ENCODE measurements at regions not wholly inside any gene's neighbourhood (a gene's known extent, or its start where the extent isn't known, plus 50 kb on each side); places are given as distances from the start of the nearest gene placed in this dataset.

DNA sequence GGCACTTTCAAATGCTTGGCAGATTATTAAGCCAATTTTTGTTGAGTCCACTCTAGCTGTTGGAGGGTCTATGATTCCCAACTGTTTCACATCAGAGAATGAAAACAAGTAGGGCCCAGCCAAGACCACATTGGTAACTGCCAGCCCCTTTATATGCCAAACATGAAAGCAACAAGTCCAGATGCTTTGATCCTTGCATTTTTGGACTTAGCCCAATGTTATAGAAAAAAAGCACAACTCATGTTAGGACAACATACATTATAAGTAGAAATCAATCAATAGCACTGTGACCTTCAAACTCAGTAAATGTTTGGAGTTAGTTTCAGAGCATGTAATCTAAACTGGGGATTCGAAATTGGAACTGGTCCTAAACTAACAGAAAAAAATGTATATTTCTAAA is 674.7 kb downstream of the MECOM start (continued):
- TF ChIP-seq SOX13 (IDR thresholded peaks at IDR 0.05): 0 out of 2 replicates have a peak, but pooled peaks have one; percentile 33
- TF ChIP-seq SOX13 (CRISPR knock-in tag; conservative IDR thresholded peaks at IDR 0.05 in 1 of 2, IDR thresholded peaks at IDR 0.05 in 1 of 2): peak in 1 of 2 experiments; percentile 77; a peak in 2 of 4 replicates
- TF ChIP-seq CC2D1A (CRISPR knock-in tag; IDR thresholded peaks at IDR 0.05): no peak
- TF ChIP-seq MXD4 (CRISPR knock-in tag; IDR thresholded peaks at IDR 0.05): no peak
- TF ChIP-seq, protein P1, sequence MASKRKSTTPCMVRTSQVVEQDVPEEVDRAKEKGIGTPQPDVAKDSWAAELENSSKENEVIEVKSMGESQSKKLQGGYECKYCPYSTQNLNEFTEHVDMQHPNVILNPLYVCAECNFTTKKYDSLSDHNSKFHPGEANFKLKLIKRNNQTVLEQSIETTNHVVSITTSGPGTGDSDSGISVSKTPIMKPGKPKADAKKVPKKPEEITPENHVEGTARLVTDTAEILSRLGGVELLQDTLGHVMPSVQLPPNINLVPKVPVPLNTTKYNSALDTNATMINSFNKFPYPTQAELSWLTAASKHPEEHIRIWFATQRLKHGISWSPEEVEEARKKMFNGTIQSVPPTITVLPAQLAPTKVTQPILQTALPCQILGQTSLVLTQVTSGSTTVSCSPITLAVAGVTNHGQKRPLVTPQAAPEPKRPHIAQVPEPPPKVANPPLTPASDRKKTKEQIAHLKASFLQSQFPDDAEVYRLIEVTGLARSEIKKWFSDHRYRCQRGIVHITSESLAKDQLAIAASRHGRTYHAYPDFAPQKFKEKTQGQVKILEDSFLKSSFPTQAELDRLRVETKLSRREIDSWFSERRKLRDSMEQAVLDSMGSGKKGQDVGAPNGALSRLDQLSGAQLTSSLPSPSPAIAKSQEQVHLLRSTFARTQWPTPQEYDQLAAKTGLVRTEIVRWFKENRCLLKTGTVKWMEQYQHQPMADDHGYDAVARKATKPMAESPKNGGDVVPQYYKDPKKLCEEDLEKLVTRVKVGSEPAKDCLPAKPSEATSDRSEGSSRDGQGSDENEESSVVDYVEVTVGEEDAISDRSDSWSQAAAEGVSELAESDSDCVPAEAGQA (IDR thresholded peaks at IDR 0.05; ENCODE audit: low read depth): 0 out of 2 replicates have a peak, but pooled peaks have one; percentile 19
- TF ChIP-seq, protein P1 (CRISPR knock-in tag; IDR thresholded peaks at IDR 0.05; ENCODE audit: borderline replicate concordance): no peak
- TF ChIP-seq ZNF547 (CRISPR knock-in tag; IDR thresholded peaks at IDR 0.05): no peak
- TF ChIP-seq ZFYVE20 (CRISPR knock-in tag; IDR thresholded peaks at IDR 0.05; ENCODE audit: borderline replicate concordance, low read depth): no peak
- no peak for TF ChIP-seq ZNF101 (CRISPR knock-in tag; IDR thresholded peaks at IDR 0.05; ENCODE audit: borderline replicate concordance, low read depth)
- no peak for TF ChIP-seq RFX1 (IDR thresholded peaks at IDR 0.05)
- no peak for TF ChIP-seq SMAD1 (CRISPR knock-in tag; IDR thresholded peaks at IDR 0.05; ENCODE audit: borderline replicate concordance, low read depth)
- TF ChIP-seq, protein P2, sequence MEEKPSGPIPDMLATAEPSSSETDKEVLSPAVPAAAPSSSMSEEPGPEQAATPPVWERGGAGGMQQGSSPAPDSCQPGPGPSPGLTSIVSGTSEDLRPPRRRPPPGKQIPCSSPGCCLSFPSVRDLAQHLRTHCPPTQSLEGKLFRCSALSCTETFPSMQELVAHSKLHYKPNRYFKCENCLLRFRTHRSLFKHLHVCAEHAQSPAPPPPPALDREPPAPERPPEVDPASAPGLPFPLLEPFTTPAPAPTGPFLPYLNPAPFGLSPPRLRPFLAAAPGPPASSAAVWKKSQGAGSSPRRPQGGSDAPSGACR (CRISPR knock-in tag; IDR thresholded peaks at IDR 0.05): no peak
- no peak for TF ChIP-seq ZNF20 (CRISPR knock-in tag; IDR thresholded peaks at IDR 0.05)
- TF ChIP-seq EEA1 (CRISPR knock-in tag; IDR thresholded peaks at IDR 0.05; ENCODE audit: borderline replicate concordance): no peak
- TF ChIP-seq ELF1 (CRISPR knock-in tag; IDR thresholded peaks at IDR 0.05): no peak
- no peak for TF ChIP-seq GABPB1 (CRISPR knock-in tag; IDR thresholded peaks at IDR 0.05)
- TF ChIP-seq NFIC (IDR thresholded peaks at IDR 0.05; ENCODE audit: low read length): peak; percentile 98
- TF ChIP-seq PRPF4 (IDR thresholded peaks at IDR 0.05; ENCODE audit: low read depth, low read length, poor library complexity, severe bottlenecking): no peak
- TF ChIP-seq ZNF546 (CRISPR knock-in tag; conservative IDR thresholded peaks at IDR 0.05): no peak
- TF ChIP-seq, protein P3, sequence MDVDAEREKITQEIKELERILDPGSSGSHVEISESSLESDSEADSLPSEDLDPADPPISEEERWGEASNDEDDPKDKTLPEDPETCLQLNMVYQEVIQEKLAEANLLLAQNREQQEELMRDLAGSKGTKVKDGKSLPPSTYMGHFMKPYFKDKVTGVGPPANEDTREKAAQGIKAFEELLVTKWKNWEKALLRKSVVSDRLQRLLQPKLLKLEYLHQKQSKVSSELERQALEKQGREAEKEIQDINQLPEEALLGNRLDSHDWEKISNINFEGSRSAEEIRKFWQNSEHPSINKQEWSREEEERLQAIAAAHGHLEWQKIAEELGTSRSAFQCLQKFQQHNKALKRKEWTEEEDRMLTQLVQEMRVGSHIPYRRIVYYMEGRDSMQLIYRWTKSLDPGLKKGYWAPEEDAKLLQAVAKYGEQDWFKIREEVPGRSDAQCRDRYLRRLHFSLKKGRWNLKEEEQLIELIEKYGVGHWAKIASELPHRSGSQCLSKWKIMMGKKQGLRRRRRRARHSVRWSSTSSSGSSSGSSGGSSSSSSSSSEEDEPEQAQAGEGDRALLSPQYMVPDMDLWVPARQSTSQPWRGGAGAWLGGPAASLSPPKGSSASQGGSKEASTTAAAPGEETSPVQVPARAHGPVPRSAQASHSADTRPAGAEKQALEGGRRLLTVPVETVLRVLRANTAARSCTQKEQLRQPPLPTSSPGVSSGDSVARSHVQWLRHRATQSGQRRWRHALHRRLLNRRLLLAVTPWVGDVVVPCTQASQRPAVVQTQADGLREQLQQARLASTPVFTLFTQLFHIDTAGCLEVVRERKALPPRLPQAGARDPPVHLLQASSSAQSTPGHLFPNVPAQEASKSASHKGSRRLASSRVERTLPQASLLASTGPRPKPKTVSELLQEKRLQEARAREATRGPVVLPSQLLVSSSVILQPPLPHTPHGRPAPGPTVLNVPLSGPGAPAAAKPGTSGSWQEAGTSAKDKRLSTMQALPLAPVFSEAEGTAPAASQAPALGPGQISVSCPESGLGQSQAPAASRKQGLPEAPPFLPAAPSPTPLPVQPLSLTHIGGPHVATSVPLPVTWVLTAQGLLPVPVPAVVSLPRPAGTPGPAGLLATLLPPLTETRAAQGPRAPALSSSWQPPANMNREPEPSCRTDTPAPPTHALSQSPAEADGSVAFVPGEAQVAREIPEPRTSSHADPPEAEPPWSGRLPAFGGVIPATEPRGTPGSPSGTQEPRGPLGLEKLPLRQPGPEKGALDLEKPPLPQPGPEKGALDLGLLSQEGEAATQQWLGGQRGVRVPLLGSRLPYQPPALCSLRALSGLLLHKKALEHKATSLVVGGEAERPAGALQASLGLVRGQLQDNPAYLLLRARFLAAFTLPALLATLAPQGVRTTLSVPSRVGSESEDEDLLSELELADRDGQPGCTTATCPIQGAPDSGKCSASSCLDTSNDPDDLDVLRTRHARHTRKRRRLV (CRISPR knock-in tag; IDR thresholded peaks at IDR 0.05): no peak
- no peak for TF ChIP-seq MED13 (CRISPR knock-in tag; IDR thresholded peaks at IDR 0.05)
